K562 (cell line): ENCODE measurements at regions not wholly inside any gene's neighbourhood (a gene's known extent, or its start where the extent isn't known, plus 50 kb on each side); places are given as distances from the start of the nearest gene placed in this dataset.

Experiments
- ATAC-seq: fragments of 200-7000 bp; cut with Tn5 transposase; 3 replicates; pipeline ENCODE4 v1.9.1; 2020; ENCODE audit warnings: moderate library complexity
- BruUV-seq: library from RNA; stranded (reverse); fragments of 400-500 nt; replicated peaks from 2 replicates; lab custom pipeline; 2021; lab: Mats Ljungman, UMichigan
- CTCF ChIA-PET: fragments of 300-600 bp; formaldehyde crosslinking; extraction: SDS; loops from one replicate; lab custom pipeline; 2021; ENCODE audit warnings: low intra/inter-chr PET ratio; lab: Yijun Ruan, JAX
- POLR2A ChIA-PET: fragments of 300-600, 350-650 bp; sonication (Branson Sonifier 250); formaldehyde crosslinking; extraction: SDS; loops from one replicate; lab custom pipeline; 2021; ENCODE audit warnings: antibody characterized with exemption, inconsistent platforms; lab: Yijun Ruan, JAX
- DNase-seq, 4 experiments: peaks; one replicate each; pipeline versions ENCODE4 v3.0.0 to v3.0.0-alpha.2; 2011 to 2018; ENCODE audit warnings: low spot score in 3 of 4, mixed read lengths in 3 of 4; ENCODE audit errors: extremely low read depth in 1 of 4
- FAIRE-seq: peaks from 2 replicates; lab custom pipeline; 2011; peaks lifted over from hg19 to GRCh38; lab: Jason Lieb, UNC
- H2AFZ ChIP-seq: 2 replicates; pipeline ENCODE4 v1.6.0; 2011; ENCODE audit warnings: low read depth, low read length, control low read depth, inconsistent platforms
- H3K27ac ChIP-seq: fragments of 200-600 bp; 3 replicates; pipeline ENCODE4 v1.8.0; 2011; ENCODE audit warnings: low read depth, mild to moderate bottlenecking, control low read depth, inconsistent platforms, low read length, moderate library complexity, mixed read lengths; ENCODE audit errors: extremely low read depth
- H3K27me3 ChIP-seq, 2 experiments: fragments of 300-600 bp in 1 of 2; 2 replicates in 1 of 2; 3 replicates in 1 of 2; pipeline versions ENCODE4 v1.6.0 to v1.8.0; 2011; ENCODE audit warnings: inconsistent platforms in 2 of 2, low read length in 2 of 2, mild to moderate bottlenecking in 1 of 2, mixed read lengths in 1 of 2, moderate library complexity in 1 of 2; ENCODE audit not compliant: control insufficient read depth in 2 of 2, insufficient read depth in 2 of 2
- H3K36me3 ChIP-seq: fragments of 300-600 bp; 3 replicates; pipeline ENCODE4 v1.8.0; 2011; ENCODE audit warnings: mild to moderate bottlenecking, low read length, inconsistent platforms; ENCODE audit not compliant: control insufficient read depth, insufficient read depth
- H3K4me1 ChIP-seq, 2 experiments: fragments of 200-600 bp in 1 of 2; replicated peaks in 1 of 2; 2 replicates in 1 of 2; 3 replicates in 1 of 2; pipeline versions ENCODE4 v1.5.1 to v1.8.0; 2011; ENCODE audit warnings: inconsistent platforms in 2 of 2, low read length in 2 of 2, mild to moderate bottlenecking in 1 of 2, mixed read lengths in 1 of 2, moderate library complexity in 1 of 2; ENCODE audit not compliant: control insufficient read depth in 2 of 2, insufficient read depth in 2 of 2
- H3K4me2 ChIP-seq: 2 replicates; pipeline ENCODE4 v1.6.1; 2011; ENCODE audit warnings: low read length, control low read depth, inconsistent platforms, mixed read lengths; ENCODE audit not compliant: insufficient read depth
- H3K4me3 ChIP-seq: fragments of 200-600 bp; sonication (generic), shearing (Covaris generic); 2 replicates; pipeline ENCODE4 v1.5.1; 2016; ENCODE audit warnings: control low read depth, inconsistent platforms
- H3K79me2 ChIP-seq: fragments of 200-600 bp; 3 replicates; pipeline ENCODE4 v1.8.0; 2011; ENCODE audit warnings: low read length, inconsistent platforms; ENCODE audit not compliant: control insufficient read depth, insufficient read depth
- H3K9ac ChIP-seq, 2 experiments: 2 replicates each; pipeline versions ENCODE4 v1.6.0 to v1.6.1; 2011; ENCODE audit warnings: low read depth in 2 of 2, low read length in 2 of 2, control low read depth in 1 of 2, inconsistent platforms in 1 of 2, mild to moderate bottlenecking in 1 of 2, mixed read lengths in 1 of 2; ENCODE audit not compliant: insufficient read depth in 1 of 2
- H3K9me1 ChIP-seq: one replicate; pipeline ENCODE4 v1.6.0; 2011; ENCODE audit warnings: inconsistent platforms, mild to moderate bottlenecking, low read length, moderate library complexity; ENCODE audit not compliant: control insufficient read depth, insufficient read depth
- H3K9me3 ChIP-seq: replicated peaks from 2 replicates; pipeline ENCODE4 v1.5.1; 2011; ENCODE audit warnings: low read depth, low read length, inconsistent platforms; ENCODE audit not compliant: control insufficient read depth, insufficient read depth
- H4K20me1 ChIP-seq: replicated peaks from 2 replicates; pipeline ENCODE4 v1.6.1; 2011; ENCODE audit warnings: low read length, inconsistent platforms, mixed read lengths; ENCODE audit not compliant: control insufficient read depth, insufficient read depth
- BCOR ChIP-seq: fragments of 450-650 bp; IDR thresholded peaks from 2 replicates; pipeline ENCODE4 v1.6.1; 2016
- BDP1 ChIP-seq: IDR thresholded peaks from 3 replicates; pipeline ENCODE4 v1.6.1; 2011; ENCODE audit not compliant: insufficient read length, insufficient read depth
- JUND ChIP-seq, 2 experiments: IDR thresholded peaks; 2 replicates in 1 of 2; 3 replicates in 1 of 2; pipeline ENCODE4 v1.6.1; 2011; ENCODE audit warnings: borderline replicate concordance in 2 of 2, low read depth in 2 of 2, low read length in 2 of 2, improper control_type of control experiment in 1 of 2, missing biosample characterization in 1 of 2, missing genetic modification characterization in 1 of 2, missing genetic modification reagents in 1 of 2
- NFE2 ChIP-seq: IDR thresholded peaks from 2 replicates; pipeline ENCODE4 v1.6.1; 2014; ENCODE audit warnings: antibody characterized with exemption, low read depth
- RBM25 ChIP-seq: fragments of 200-400 bp; formaldehyde crosslinking; IDR thresholded peaks from 2 replicates; pipeline ENCODE4 v1.6.1; 2018; ENCODE audit warnings: low read length, low read depth, moderate library complexity; ENCODE audit not compliant: severe bottlenecking
- SIN3A ChIP-seq, 2 experiments: fragments of 150-350 bp in 1 of 2; IDR thresholded peaks; 2 replicates each; pipeline ENCODE4 v1.6.1; 2011 to 2016; ENCODE audit warnings: borderline replicate concordance in 2 of 2, low read depth in 2 of 2, low read length in 2 of 2, mild to moderate bottlenecking in 2 of 2, moderate library complexity in 2 of 2; ENCODE audit not compliant: control insufficient read depth in 1 of 2
- ZNF146 ChIP-seq: IDR thresholded peaks from one replicate; pipeline ENCODE4 v1.6.1; 2018; ENCODE audit warnings: missing compliant biosample characterization; ENCODE audit not compliant: unreplicated experiment
- WGBS: fragments of 100-300 bp; shearing (Covaris generic); methylation state at CpG from one replicate; pipeline ENCODE4 v1.1.6; 2016; ENCODE audit warnings: low coverage, mixed read lengths; ENCODE audit not compliant: insufficient coverage; ENCODE audit errors: missing lambda C conversion rate; 5-methylcytosine and 5-hydroxymethylcytosine counted together
- in situ Hi-C: fragments of 300-500 bp; cut with MboI; formaldehyde crosslinking; loops from 4 replicates; pipeline ENCODE4 v1.15.0; 2018; ENCODE audit warnings: inconsistent platforms, mixed read lengths
- intact Hi-C: fragments of 100-400 bp; cut with micrococcal nuclease; formaldehyde crosslinking; loops from 2 replicates; pipeline ENCODE4 v1.14.2; 2022
- TF ChIP-seq, protein P1 (sequence below): fragments of 250-450 bp; sonication (Bioruptor Pico); IDR thresholded peaks from 2 replicates; pipeline ENCODE4 v1.4.0; 2020; ENCODE audit warnings: mild to moderate bottlenecking

DNA sequence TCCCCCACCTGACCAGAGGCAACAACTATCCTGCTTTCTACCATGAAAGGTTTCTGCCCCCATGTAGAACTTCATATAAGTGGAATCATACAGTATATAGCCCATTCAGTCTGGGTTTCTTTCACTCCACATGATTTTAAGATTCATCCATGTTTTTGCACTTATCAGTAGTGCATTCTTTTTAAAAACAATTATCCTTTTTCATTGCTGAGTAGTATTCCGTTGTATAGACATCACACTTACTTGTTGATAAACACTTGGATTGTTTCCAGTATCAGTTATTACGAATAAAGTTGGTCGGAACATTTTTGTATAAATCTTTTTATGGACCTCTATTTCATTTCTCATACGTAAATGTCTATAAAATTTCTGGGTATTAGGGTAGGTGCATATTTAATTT is 68.7 kb downstream of the CYCS start:
- H3K9ac ChIP-seq: no peak overlapping the region
- peaks cover 0 to 3% of the 10 kb centered on the region in 2 experiments; a peak in 2 of 5 replicates for H3K4me1 ChIP-seq
- in situ Hi-C loops (no loop called here), intact Hi-C loops (no loop called here)
- ChIA-PET CTCF (no interaction called here), POLR2A (no interaction called here)
- no peak overlapping the region for H3K4me2 ChIP-seq
- H4K20me1 ChIP-seq: no peaks in the 10 kb centered on the region
- H3K36me3 ChIP-seq: no peaks in the 10 kb centered on the region
- no peaks in the 10 kb centered on the region for H3K79me2 ChIP-seq
- peak; percentile 78 for TF ChIP-seq RBM25
- TF ChIP-seq SIN3A (IDR thresholded peaks at IDR 0.05; ENCODE audit: borderline replicate concordance in 2 of 2, control insufficient read depth in 1 of 2, low read depth in 2 of 2, low read length in 2 of 2): no peak
- TF ChIP-seq BDP1: no peak
- TF ChIP-seq BCOR: 0 out of 2 replicates have a peak, but pooled peaks have one; percentile 31
- TF ChIP-seq ZNF146 (CRISPR knock-in tag): peak; percentile 98
- no TSS peak for BruUV-seq
- DNase-seq (no peak), ATAC-seq (no peak), FAIRE-seq (peak; percentile 35)
- no peak overlapping the region for H2AFZ ChIP-seq
- no peak overlapping the region for H3K4me3 ChIP-seq
- no peaks in the 10 kb centered on the region for H3K9me1 ChIP-seq
- H3K9me3 ChIP-seq: no peaks in the 10 kb centered on the region
- H3K27me3 ChIP-seq: peaks cover 3 to 12% of the 10 kb centered on the region in 2 experiments; a peak in 4 of 5 replicates
- WGBS: 21% methylated on average over 4 of the region's 4 CpGs
- H3K27ac ChIP-seq: no peak overlapping the region

DNA sequence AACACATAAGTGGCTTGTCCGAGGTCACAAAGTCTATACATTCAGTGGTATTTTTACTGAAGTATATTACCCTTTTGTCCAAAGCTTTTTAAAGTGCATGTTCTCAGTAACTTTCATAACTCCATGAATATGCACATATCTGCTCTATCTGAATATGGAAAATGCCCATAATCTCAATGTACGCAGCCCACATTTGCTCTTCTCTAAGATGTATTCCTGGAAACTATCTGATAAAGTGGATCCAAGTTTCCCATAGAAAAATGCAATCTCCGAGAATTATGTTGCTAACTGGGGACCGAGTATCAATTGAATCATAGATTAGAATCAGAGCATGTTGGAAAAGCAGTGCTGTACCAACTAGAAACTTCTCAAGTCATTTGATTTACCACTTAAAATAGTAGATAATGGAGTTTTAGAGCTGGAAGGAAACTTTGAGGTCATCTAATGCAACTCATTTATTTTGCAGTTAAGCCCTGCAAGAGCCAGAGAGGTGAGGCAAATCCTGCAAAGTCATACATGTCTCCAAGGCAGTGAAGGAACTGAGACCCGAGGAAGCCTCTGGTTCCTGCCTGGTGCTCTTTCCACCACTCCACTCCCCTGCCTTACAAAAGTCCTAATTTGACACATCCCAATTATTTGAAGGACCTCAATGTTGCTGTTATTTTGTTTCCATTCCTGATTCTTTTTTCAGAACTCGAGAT is 69.4 kb downstream of the CYCS start:
- ATAC-seq (no peak), DNase-seq (no peak), FAIRE-seq (no peak)
- Histone ChIP-seq H2AFZ (no peak overlapping the region), H3K36me3 (no peaks in the 10 kb centered on the region), H4K20me1 (no peaks in the 10 kb centered on the region), H3K4me3 (no peak overlapping the region), H3K4me2 (no peak overlapping the region), H3K27me3 (peaks cover 3 to 12% of the 10 kb centered on the region in 2 experiments; a peak in 4 of 5 replicates), H3K9me3 (no peaks in the 10 kb centered on the region), H3K27ac (no peak overlapping the region), H3K9me1 (no peaks in the 10 kb centered on the region)
- CTCF ChIA-PET: no interaction called here
- intact Hi-C loops: no loop called here
- 5% methylated on average over 6 of the region's 6 CpGs for WGBS
- POLR2A ChIA-PET: no interaction called here
- no TSS peak for BruUV-seq
- TF ChIP-seq JUND (IDR thresholded peaks at IDR 0.05; ENCODE audit: borderline replicate concordance, low read depth, low read length) (no peak), JUND (tag; IDR thresholded peaks at IDR 0.05; ENCODE audit: borderline replicate concordance, low read depth, low read length) (0 out of 3 replicates have a peak, but pooled peaks have one; percentile 19), NFE2 (peak; percentile 31; the same call in 1 of the 2 replicates)
- TF ChIP-seq, protein P1, sequence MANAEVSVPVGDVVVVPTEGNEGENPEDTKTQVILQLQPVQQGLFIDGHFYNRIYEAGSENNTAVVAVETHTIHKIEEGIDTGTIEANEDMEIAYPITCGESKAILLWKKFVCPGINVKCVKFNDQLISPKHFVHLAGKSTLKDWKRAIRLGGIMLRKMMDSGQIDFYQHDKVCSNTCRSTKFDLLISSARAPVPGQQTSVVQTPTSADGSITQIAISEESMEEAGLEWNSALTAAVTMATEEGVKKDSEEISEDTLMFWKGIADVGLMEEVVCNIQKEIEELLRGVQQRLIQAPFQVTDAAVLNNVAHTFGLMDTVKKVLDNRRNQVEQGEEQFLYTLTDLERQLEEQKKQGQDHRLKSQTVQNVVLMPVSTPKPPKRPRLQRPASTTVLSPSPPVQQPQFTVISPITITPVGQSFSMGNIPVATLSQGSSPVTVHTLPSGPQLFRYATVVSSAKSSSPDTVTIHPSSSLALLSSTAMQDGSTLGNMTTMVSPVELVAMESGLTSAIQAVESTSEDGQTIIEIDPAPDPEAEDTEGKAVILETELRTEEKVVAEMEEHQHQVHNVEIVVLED (CRISPR knock-in tag): no peak
- TF ChIP-seq, all 486 proteins: peak for 2
- in situ Hi-C loops: no loop called here
- Histone ChIP-seq H3K79me2 (no peaks in the 10 kb centered on the region), H3K4me1 (peaks cover 0 to 3% of the 10 kb centered on the region in 2 experiments; a peak in 2 of 5 replicates), H3K9ac (no peak overlapping the region)
